ENCODE measurements at regions not wholly inside any gene's neighbourhood (a gene's known extent, or its start where the extent isn't known, plus 50 kb on each side); places are given as distances from the start of the nearest gene placed in this dataset.
"Not testable (repeated sequence)": the region's sequence is repeated elsewhere in the genome, so short reads cannot be mapped to it uniquely, and the experiment has no call there.

DNA sequence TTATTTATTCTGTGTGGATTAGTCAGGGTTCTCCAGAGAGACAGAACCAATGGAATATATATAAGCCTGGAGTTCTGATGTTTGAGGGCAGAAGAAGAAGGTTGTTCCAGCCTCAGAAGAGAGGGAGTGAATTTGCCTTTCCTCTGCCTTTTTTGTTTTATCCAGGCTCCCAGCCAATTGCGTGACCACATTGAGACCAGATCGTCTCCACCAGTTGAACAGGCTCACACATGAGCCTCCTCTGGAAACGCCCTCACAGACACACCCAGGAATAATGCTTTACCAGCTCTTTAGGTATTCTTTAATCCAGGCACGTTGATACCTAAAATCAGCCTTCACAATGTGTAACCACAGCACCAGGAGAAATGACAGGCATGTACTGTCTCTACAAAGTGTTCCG is 923.1 kb downstream of the TBL1XR1 start:
- no peak for DNase-seq (ENCODE audit: low read depth)
- no peak overlapping the region for H3K4me3 ChIP-seq (ENCODE audit: low read depth, low read length)
- TF ChIP-seq, protein P1, sequence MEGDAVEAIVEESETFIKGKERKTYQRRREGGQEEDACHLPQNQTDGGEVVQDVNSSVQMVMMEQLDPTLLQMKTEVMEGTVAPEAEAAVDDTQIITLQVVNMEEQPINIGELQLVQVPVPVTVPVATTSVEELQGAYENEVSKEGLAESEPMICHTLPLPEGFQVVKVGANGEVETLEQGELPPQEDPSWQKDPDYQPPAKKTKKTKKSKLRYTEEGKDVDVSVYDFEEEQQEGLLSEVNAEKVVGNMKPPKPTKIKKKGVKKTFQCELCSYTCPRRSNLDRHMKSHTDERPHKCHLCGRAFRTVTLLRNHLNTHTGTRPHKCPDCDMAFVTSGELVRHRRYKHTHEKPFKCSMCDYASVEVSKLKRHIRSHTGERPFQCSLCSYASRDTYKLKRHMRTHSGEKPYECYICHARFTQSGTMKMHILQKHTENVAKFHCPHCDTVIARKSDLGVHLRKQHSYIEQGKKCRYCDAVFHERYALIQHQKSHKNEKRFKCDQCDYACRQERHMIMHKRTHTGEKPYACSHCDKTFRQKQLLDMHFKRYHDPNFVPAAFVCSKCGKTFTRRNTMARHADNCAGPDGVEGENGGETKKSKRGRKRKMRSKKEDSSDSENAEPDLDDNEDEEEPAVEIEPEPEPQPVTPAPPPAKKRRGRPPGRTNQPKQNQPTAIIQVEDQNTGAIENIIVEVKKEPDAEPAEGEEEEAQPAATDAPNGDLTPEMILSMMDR (IDR thresholded peaks at IDR 0.05; ENCODE audit: low read depth, low read length, missing control alignments): no peak

DNA sequence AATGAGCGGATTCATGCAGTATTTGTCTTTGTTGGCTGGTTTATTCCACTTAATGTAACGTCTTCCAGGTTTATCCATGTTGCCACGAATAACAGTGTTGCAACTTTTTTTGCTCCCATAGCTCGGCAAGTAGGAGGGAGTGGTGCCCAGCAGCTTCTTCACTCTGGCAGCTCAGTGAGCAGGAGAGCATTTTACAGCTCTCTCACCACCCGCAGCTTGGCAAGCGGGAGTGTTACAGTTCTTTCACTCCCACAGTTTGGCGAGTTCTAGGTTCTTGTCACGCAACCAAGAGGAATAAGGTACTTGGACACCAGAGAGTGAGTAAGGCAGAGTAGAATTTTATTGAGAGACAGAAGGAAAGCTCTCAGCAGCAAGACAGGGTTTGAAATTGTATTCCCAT is 935.2 kb downstream of the TBL1XR1 start:
- H3K4me3 ChIP-seq (ENCODE audit: low read depth, low read length): no peak overlapping the region
- DNase-seq (ENCODE audit: low read depth): no peak

DNA sequence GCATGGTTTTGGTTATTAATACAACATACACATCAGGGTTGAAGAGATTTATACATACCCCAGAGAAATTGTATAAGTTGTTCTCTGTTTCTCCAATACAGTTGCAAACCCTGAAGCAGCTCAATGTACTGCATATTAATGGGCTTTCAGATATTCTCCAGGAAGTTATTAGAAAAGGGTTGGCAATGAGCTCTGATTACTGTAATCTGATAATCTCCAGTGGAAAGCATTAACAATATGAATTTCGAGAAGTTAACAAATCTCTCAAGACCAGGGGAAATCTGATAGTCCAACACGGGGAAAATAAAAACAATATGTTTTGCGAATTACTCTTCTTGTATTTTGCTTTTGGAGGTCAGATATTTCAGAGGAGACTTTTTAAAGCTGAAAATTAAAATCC is 950.1 kb downstream of the TBL1XR1 start:
- H3K4me3 ChIP-seq (ENCODE audit: low read depth, low read length): no peak overlapping the region
- TF ChIP-seq, protein P1 (IDR thresholded peaks at IDR 0.05; ENCODE audit: low read depth, low read length, missing control alignments): no peak
- DNase-seq (ENCODE audit: low read depth): no peak

More for the DNA sequence above, 935.2 kb downstream of the TBL1XR1 start:
- TF ChIP-seq, protein P1 (IDR thresholded peaks at IDR 0.05; ENCODE audit: low read depth, low read length, missing control alignments): no peak

DNA sequence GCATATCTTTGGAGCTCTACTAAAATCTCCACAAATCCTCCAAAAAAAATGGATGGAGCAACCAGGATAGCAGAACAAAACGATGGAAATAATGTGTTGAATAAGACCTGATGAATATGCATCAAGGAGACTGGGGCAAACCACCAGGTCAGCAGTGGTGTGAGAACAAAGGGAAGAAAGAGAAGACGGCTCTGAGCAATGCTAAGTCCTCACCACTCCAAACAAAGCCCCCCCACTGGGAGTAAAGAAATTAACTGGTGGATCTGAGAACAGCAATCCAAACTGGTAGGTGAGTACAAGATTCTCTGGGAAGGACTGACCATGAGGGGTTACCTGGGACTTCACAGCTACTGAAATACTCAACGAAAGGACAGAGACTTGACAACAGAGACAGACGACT is 977.3 kb downstream of the TBL1XR1 start:
- TF ChIP-seq, protein P1 (IDR thresholded peaks at IDR 0.05; ENCODE audit: low read depth, low read length, missing control alignments): no peak

DNA sequence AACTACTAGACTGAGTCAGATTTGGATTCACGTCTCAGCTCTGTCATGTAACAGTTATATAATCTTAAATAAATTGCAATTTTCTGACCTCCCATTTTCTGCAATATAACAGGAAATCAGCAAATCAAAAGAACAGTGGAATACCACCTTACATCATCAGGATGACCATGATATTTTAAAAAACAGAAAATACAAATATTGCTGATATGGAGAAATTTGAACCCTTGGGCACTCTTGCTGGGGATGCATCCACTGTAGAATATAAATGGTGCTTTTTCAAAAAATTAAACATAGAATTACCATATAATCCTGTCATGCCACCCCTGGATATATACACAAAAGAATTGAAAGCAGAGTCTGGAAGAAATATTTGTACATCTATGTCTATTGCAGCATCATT is 982.5 kb downstream of the TBL1XR1 start:
- DNase-seq (ENCODE audit: low read depth): no peak
- TF ChIP-seq, protein P1 (IDR thresholded peaks at IDR 0.05; ENCODE audit: low read depth, low read length, missing control alignments): no peak
- H3K4me3 ChIP-seq (ENCODE audit: low read depth, low read length): no peak overlapping the region

More for the DNA sequence above, 977.3 kb downstream of the TBL1XR1 start:
- no peak overlapping the region for H3K4me3 ChIP-seq (ENCODE audit: low read depth, low read length)
- DNase-seq (ENCODE audit: low read depth): no peak

DNA sequence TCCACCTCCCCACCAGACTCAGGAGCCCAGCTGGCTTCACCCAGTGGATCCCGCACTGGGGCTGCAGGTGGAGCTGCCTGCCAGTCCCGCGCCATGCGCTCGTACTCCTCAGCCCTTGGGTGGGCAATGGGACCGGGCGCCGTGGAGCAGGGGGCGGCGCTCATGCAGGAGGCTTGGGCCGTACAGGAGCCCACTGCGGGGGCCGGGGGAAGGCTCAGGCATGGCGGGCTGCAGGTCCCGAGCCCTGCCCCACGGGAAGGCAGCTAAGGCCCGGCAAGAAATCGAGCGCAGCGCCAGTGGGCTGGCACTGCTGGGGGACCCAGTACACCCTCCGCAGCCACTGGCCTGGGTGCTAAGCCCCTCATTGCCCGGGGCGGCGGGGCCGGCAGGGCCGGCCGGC is 984.0 kb downstream of the TBL1XR1 start:
- H3K4me3 ChIP-seq (ENCODE audit: low read depth, low read length); DNase-seq (ENCODE audit: low read depth): not testable (repeated sequence)

DNA sequence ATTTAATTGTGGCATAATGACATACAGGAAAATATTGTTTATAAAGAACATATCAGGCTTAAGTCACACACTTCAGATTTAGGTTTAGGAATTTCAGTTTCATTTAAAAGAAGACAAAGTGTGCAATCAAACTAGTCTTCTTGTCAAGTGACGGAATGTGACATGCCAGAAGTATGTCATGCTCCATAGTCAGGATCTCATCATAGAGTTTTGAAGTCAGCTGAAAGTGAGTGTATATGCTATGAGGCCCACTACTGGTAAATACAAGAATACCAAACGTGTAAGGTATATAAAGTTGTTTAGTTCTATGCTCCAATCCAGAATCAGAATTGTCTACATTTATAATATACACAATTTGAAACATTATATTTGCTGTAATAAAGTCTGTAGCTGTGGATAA is 988.4 kb downstream of the TBL1XR1 start:
- TF ChIP-seq, protein P1 (IDR thresholded peaks at IDR 0.05; ENCODE audit: low read depth, low read length, missing control alignments): no peak
- no peak for DNase-seq (ENCODE audit: low read depth)
- H3K4me3 ChIP-seq (ENCODE audit: low read depth, low read length): no peak overlapping the region

DNA sequence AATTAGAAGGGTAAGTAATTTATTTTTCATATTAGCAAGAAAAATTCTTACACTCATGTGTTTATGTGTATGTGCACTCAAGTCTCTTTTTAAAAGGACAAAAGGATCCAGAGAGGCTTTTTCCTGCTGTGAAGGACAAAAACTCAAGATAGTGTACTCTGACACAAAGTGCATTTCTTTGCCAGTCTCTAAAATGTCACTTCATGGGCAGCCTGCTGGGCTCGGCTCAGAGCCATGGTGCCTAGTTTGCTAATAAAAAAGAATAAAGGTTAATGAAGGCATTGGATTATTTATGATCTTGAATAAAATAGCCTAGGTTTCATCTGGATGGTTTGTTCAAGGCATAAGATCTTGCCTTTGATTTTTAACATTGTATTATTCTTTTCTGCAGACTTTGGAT is 989.0 kb downstream of the TBL1XR1 start:
- H3K4me3 ChIP-seq (ENCODE audit: low read depth, low read length): no peak overlapping the region
- TF ChIP-seq, protein P1 (IDR thresholded peaks at IDR 0.05; ENCODE audit: low read depth, low read length, missing control alignments): no peak
- DNase-seq (ENCODE audit: low read depth): no peak

All from GM12864 (cell line).